ENCODE measurements at regions not wholly inside any gene's neighbourhood (a gene's known extent, or its start where the extent isn't known, plus 50 kb on each side); places are given as distances from the start of the nearest gene placed in this dataset.

DNA sequence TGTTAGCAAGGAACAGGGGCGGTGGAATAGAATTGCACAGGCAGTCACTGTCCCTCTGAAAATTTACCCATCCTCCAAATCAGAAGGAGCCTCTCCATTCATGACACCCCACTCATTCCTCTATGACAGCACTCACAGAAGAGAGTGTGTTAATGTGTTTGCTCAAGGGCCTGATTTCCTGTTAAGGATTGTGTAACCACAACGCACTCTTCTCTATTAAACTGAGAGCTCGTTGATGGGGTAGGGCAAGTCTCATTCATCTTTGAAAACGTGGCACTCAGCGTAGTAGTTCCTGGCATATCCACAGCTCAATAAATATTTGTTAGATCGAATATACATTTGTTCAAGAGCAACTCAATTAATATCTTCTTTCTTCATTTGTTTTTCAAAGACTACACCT, 106.4 kb downstream of the VAPA start:
- TF ChIP-seq, protein P1, sequence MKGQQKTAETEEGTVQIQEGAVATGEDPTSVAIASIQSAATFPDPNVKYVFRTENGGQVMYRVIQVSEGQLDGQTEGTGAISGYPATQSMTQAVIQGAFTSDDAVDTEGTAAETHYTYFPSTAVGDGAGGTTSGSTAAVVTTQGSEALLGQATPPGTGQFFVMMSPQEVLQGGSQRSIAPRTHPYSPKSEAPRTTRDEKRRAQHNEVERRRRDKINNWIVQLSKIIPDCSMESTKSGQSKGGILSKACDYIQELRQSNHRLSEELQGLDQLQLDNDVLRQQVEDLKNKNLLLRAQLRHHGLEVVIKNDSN (IDR thresholded peaks at IDR 0.05), result no peak
- TF ChIP-seq CREB1 (IDR thresholded peaks at IDR 0.05; ENCODE audit: low read depth) (no peak), RAD21 (IDR thresholded peaks at IDR 0.05; ENCODE audit: low read depth) (no peak), EP300 (IDR thresholded peaks at IDR 0.05; ENCODE audit: borderline replicate concordance) (no peak), TAF1 (IDR thresholded peaks at IDR 0.05; ENCODE audit: low read depth) (no peak), FOXM1 (IDR thresholded peaks at IDR 0.05; ENCODE audit: borderline replicate concordance, low read depth) (no peak), TCF12 (IDR thresholded peaks at IDR 0.05; ENCODE audit: low read depth) (no peak), TEAD4 (IDR thresholded peaks at IDR 0.05) (no peak), ZBTB7A (IDR thresholded peaks at IDR 0.05; ENCODE audit: low read depth) (no peak), EGR1 (IDR thresholded peaks at IDR 0.05) (no peak), YY1 (IDR thresholded peaks at IDR 0.05; ENCODE audit: low read depth) (no peak), CEBPB (IDR thresholded peaks at IDR 0.05) (no peak), NFIC (IDR thresholded peaks at IDR 0.05) (no peak)
- TF ChIP-seq, protein P2, sequence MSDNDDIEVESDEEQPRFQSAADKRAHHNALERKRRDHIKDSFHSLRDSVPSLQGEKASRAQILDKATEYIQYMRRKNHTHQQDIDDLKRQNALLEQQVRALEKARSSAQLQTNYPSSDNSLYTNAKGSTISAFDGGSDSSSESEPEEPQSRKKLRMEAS (IDR thresholded peaks at IDR 0.05), result no peak
- TF ChIP-seq, protein P3, sequence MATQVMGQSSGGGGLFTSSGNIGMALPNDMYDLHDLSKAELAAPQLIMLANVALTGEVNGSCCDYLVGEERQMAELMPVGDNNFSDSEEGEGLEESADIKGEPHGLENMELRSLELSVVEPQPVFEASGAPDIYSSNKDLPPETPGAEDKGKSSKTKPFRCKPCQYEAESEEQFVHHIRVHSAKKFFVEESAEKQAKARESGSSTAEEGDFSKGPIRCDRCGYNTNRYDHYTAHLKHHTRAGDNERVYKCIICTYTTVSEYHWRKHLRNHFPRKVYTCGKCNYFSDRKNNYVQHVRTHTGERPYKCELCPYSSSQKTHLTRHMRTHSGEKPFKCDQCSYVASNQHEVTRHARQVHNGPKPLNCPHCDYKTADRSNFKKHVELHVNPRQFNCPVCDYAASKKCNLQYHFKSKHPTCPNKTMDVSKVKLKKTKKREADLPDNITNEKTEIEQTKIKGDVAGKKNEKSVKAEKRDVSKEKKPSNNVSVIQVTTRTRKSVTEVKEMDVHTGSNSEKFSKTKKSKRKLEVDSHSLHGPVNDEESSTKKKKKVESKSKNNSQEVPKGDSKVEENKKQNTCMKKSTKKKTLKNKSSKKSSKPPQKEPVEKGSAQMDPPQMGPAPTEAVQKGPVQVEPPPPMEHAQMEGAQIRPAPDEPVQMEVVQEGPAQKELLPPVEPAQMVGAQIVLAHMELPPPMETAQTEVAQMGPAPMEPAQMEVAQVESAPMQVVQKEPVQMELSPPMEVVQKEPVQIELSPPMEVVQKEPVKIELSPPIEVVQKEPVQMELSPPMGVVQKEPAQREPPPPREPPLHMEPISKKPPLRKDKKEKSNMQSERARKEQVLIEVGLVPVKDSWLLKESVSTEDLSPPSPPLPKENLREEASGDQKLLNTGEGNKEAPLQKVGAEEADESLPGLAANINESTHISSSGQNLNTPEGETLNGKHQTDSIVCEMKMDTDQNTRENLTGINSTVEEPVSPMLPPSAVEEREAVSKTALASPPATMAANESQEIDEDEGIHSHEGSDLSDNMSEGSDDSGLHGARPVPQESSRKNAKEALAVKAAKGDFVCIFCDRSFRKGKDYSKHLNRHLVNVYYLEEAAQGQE (IDR thresholded peaks at IDR 0.05; ENCODE audit: low read depth), result no peak

DNA sequence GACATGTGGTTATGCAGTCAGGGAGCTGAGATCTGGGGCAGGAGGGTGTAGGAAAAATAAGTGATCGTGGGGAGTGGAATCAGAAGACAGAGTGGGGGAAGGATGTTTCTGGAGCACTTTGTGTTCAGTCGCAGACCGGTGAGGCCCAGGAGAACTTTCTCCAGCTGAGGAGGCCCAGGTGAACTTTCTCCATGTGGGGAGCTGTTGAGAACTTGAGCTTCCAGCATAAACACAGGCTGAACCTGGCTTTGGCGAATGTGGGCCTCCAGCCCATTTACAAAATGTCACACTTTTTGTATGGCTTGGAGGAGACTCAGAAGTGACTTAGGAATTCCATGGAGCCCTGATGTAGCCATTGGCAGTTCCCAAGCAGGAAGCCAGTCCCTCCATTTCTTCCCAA, 108.5 kb downstream of the VAPA start:
- TF ChIP-seq CEBPB (IDR thresholded peaks at IDR 0.05) (no peak), TCF12 (IDR thresholded peaks at IDR 0.05; ENCODE audit: low read depth) (no peak), EGR1 (IDR thresholded peaks at IDR 0.05) (no peak), FOXM1 (IDR thresholded peaks at IDR 0.05; ENCODE audit: borderline replicate concordance, low read depth) (no peak), CREB1 (IDR thresholded peaks at IDR 0.05; ENCODE audit: low read depth) (no peak), EP300 (IDR thresholded peaks at IDR 0.05; ENCODE audit: borderline replicate concordance) (no peak), TAF1 (IDR thresholded peaks at IDR 0.05; ENCODE audit: low read depth) (no peak), TEAD4 (IDR thresholded peaks at IDR 0.05) (no peak)
- TF ChIP-seq, protein P3 (IDR thresholded peaks at IDR 0.05; ENCODE audit: low read depth), result no peak
- TF ChIP-seq, protein P1 (IDR thresholded peaks at IDR 0.05), result no peak
- TF ChIP-seq, protein P2 (IDR thresholded peaks at IDR 0.05), result no peak

DNA sequence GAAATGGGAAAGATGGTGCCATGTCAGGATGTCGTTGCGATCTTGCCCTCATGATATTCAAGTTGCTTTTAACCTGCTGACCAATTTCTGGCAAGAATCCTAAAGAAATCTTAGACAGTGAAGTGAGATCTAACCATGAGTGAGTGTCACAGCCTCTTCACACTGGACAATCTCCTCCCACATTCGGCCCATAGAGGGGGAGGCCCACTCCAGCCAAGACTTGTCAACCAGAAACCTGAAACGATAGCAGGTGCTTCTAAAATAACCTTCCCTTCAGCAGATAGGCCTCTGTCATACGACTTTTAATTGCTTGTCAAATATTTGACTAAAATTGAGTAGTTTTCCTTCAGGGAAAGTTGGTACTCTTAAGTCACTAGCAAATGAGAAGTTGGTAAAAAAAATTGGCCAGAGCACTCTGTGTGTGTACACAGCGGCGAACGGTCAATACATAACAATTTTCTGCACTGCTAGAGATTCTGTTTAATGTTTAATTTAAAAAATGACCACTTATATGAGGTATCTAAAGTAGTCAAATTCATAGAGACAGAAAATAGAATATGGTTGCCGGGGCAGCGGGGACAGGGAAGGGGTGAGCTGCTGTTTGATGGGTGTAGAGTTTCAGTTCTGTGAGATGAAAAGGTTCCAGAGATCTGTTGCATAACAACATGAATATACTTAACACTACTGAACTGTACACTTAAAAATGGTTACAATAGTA, 110.2 kb downstream of the VAPA start:
- TF ChIP-seq EP300 (IDR thresholded peaks at IDR 0.05; ENCODE audit: borderline replicate concordance) (no peak), RAD21 (IDR thresholded peaks at IDR 0.05; ENCODE audit: low read depth) (no peak), TCF12 (IDR thresholded peaks at IDR 0.05; ENCODE audit: low read depth) (no peak), NFIC (IDR thresholded peaks at IDR 0.05) (no peak), CREB1 (IDR thresholded peaks at IDR 0.05; ENCODE audit: low read depth) (no peak), YY1 (IDR thresholded peaks at IDR 0.05; ENCODE audit: low read depth) (no peak), TEAD4 (IDR thresholded peaks at IDR 0.05) (no peak), TAF1 (IDR thresholded peaks at IDR 0.05; ENCODE audit: low read depth) (no peak), CEBPB (IDR thresholded peaks at IDR 0.05) (no peak), ZBTB7A (IDR thresholded peaks at IDR 0.05; ENCODE audit: low read depth) (no peak), FOXM1 (IDR thresholded peaks at IDR 0.05; ENCODE audit: borderline replicate concordance, low read depth) (no peak), EGR1 (IDR thresholded peaks at IDR 0.05) (no peak)
- TF ChIP-seq, protein P3 (IDR thresholded peaks at IDR 0.05; ENCODE audit: low read depth), result no peak
- TF ChIP-seq, protein P1 (IDR thresholded peaks at IDR 0.05), result no peak
- TF ChIP-seq, protein P2 (IDR thresholded peaks at IDR 0.05), result no peak

Data from Ishikawa (cell line).